ENCODE measurements at regions not wholly inside any gene's neighbourhood (a gene's known extent, or its start where the extent isn't known, plus 50 kb on each side); places are given as distances from the start of the nearest gene placed in this dataset.

DNA sequence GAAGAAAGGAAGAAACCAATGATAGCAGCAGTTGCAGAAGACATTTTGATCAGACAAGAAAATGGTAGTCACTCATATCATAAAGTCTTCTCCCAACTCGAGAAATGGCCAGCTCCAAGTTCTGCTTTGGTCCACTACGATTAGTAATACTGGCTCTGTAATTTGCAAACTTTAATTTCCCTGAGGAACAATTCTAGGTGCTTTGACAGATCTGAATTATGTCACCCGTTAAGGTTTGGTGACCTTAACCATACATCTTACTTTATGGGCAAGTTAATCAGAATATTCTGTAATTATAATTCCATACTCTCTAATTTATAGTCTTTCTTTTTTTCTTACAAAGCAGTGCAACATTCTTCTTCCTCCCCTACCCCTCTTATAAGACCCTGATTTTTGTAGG lies 84.5 kb downstream of the RND3 start:
- CTCF ChIA-PET, result no interaction called here
- no peaks in the 10 kb centered on the region for H3K9me3 ChIP-seq (ENCODE audit: control extremely low read depth in 1 of 5, control insufficient read depth in 4 of 5, insufficient read depth in 2 of 5, low read depth in 1 of 5, low read length in 4 of 5)
- WGBS (ENCODE audit: insufficient coverage), result 63% methylated on average over 2 of the region's 3 CpGs
- no peaks in the 10 kb centered on the region for H3K4me1 ChIP-seq (ENCODE audit: control extremely low read depth in 1 of 4, control insufficient read depth in 4 of 4, insufficient read depth in 4 of 4, low read length in 3 of 4)
- no peaks in the 10 kb centered on the region for H3K27me3 ChIP-seq (replicated peaks in 2 of 5; ENCODE audit: control insufficient read depth in 4 of 5, insufficient read depth in 5 of 5, low read length in 4 of 5)
- no peak overlapping the region for H3K4me3 ChIP-seq (ENCODE audit: control insufficient read depth in 1 of 7, extremely low read depth in 1 of 7, insufficient read depth in 4 of 7, low read depth in 2 of 7, low read length in 6 of 7)
- POLR2A ChIA-PET, result no interaction called here
- no peak for DNase-seq
- no peak overlapping the region for H3K27ac ChIP-seq (ENCODE audit: insufficient read depth in 1 of 2, low read depth in 1 of 2, low read length in 2 of 2, poor library complexity in 1 of 2, severe bottlenecking in 2 of 2)
- H3K36me3 ChIP-seq (ENCODE audit: control insufficient read depth in 4 of 4, insufficient read depth in 4 of 4, low read length in 3 of 4), result no peaks in the 10 kb centered on the region

DNA sequence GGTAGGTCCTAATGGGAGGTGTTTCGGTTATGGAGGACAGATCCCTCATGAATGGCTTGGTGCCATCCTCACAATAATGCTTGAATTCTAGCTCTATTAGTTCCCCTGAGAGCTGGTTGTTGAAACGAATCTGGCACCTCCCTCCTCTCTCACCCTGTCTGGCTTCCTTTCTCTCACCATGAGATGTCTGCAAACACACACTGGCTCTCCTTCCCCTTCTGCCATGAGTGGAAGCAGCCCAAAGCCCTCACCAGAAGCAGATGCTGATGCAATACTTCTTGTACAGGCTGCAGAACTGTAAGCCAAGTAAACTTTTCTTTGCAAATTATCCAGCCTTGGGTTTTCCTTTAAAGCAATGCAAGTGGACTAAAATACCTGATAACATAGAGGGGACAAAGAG lies 86.6 kb downstream of the RND3 start:
- H3K27ac ChIP-seq (ENCODE audit: insufficient read depth in 1 of 2, low read depth in 1 of 2, low read length in 2 of 2, poor library complexity in 1 of 2, severe bottlenecking in 2 of 2), result no peak overlapping the region
- no peak for DNase-seq
- ChIA-PET CTCF (no interaction called here), POLR2A (no interaction called here)
- H3K27me3 ChIP-seq (replicated peaks in 2 of 5; ENCODE audit: control insufficient read depth in 4 of 5, insufficient read depth in 5 of 5, low read length in 4 of 5), result no peaks in the 10 kb centered on the region
- no peaks in the 10 kb centered on the region for H3K36me3 ChIP-seq (ENCODE audit: control insufficient read depth in 4 of 4, insufficient read depth in 4 of 4, low read length in 3 of 4)
- 69% methylated on average over 2 of the region's 2 CpGs for WGBS (ENCODE audit: insufficient coverage)
- H3K4me3 ChIP-seq (ENCODE audit: control insufficient read depth in 1 of 7, extremely low read depth in 1 of 7, insufficient read depth in 4 of 7, low read depth in 2 of 7, low read length in 6 of 7), result no peak overlapping the region
- H3K4me1 ChIP-seq (ENCODE audit: control extremely low read depth in 1 of 4, control insufficient read depth in 4 of 4, insufficient read depth in 4 of 4, low read length in 3 of 4), result no peaks in the 10 kb centered on the region
- H3K9me3 ChIP-seq (ENCODE audit: control extremely low read depth in 1 of 5, control insufficient read depth in 4 of 5, insufficient read depth in 2 of 5, low read depth in 1 of 5, low read length in 4 of 5), result no peaks in the 10 kb centered on the region

DNA sequence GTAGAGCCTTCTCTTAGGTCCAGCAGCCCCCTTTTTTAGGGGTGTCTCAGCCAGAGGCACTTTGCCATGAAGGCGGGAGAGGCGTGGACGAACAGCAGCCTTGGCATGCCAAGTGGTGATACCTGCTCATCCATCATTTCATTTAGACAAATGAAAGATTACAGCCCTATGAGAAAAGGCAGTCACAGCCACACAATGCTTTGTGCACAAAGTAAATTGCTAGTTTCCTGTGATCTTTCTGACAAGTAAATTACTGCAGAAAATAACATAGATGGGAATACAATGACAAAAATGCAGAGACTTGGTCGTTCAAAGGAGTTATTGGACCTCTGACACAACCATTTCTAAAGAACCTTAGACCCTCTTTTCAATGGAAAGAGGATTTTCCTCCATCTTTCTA lies 94.9 kb downstream of the RND3 start:
- H3K4me1 ChIP-seq (ENCODE audit: control extremely low read depth in 1 of 4, control insufficient read depth in 4 of 4, insufficient read depth in 4 of 4, low read length in 3 of 4), result no peaks in the 10 kb centered on the region
- DNase-seq, result no peak
- H3K27ac ChIP-seq (ENCODE audit: insufficient read depth in 1 of 2, low read depth in 1 of 2, low read length in 2 of 2, poor library complexity in 1 of 2, severe bottlenecking in 2 of 2), result no peak overlapping the region
- H3K27me3 ChIP-seq (replicated peaks in 2 of 5; ENCODE audit: control insufficient read depth in 4 of 5, insufficient read depth in 5 of 5, low read length in 4 of 5), result no peaks in the 10 kb centered on the region
- H3K36me3 ChIP-seq (ENCODE audit: control insufficient read depth in 4 of 4, insufficient read depth in 4 of 4, low read length in 3 of 4), result no peaks in the 10 kb centered on the region
- 100% methylated on average over 3 of the region's 4 CpGs for WGBS (ENCODE audit: insufficient coverage)
- no peak overlapping the region for H3K4me3 ChIP-seq (ENCODE audit: control insufficient read depth in 1 of 7, extremely low read depth in 1 of 7, insufficient read depth in 4 of 7, low read depth in 2 of 7, low read length in 6 of 7)
- peaks cover 0 to 2% (median 0%) of the 10 kb centered on the region in 5 experiments for H3K9me3 ChIP-seq (ENCODE audit: control extremely low read depth in 1 of 5, control insufficient read depth in 4 of 5, insufficient read depth in 2 of 5, low read depth in 1 of 5, low read length in 4 of 5)
- ChIA-PET CTCF (no interaction called here), POLR2A (no interaction called here)

DNA sequence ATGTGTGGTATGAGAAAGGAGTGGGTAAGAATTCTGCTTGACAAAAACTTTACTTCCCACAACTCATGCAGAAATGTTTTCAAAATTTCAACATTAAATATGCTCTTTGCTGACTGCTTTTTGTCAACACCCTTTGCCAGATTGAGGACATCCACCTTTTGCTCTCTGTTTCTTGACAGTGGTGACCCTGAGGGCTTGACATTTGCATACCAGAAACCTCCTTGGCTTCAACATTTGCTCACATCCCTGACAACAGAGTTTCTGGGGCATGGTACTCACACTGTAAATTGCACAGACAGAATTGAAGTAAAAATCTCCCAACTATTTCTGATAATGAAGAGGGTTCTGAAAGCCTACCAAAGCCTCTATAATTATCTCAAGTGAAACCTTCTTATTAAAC lies 95.7 kb downstream of the RND3 start:
- Histone ChIP-seq H3K4me1 (ENCODE audit: control extremely low read depth in 1 of 4, control insufficient read depth in 4 of 4, insufficient read depth in 4 of 4, low read length in 3 of 4) (no peaks in the 10 kb centered on the region), H3K36me3 (ENCODE audit: control insufficient read depth in 4 of 4, insufficient read depth in 4 of 4, low read length in 3 of 4) (no peaks in the 10 kb centered on the region), H3K4me3 (ENCODE audit: control insufficient read depth in 1 of 7, extremely low read depth in 1 of 7, insufficient read depth in 4 of 7, low read depth in 2 of 7, low read length in 6 of 7) (no peak overlapping the region), H3K27me3 (replicated peaks in 2 of 5; ENCODE audit: control insufficient read depth in 4 of 5, insufficient read depth in 5 of 5, low read length in 4 of 5) (no peaks in the 10 kb centered on the region), H3K27ac (ENCODE audit: insufficient read depth in 1 of 2, low read depth in 1 of 2, low read length in 2 of 2, poor library complexity in 1 of 2, severe bottlenecking in 2 of 2) (no peak overlapping the region), H3K9me3 (ENCODE audit: control extremely low read depth in 1 of 5, control insufficient read depth in 4 of 5, insufficient read depth in 2 of 5, low read depth in 1 of 5, low read length in 4 of 5) (peaks cover 0 to 5% (median 3%) of the 10 kb centered on the region in 5 experiments)
- POLR2A ChIA-PET, result no interaction called here
- CTCF ChIA-PET, result no interaction called here
- DNase-seq, result no peak

DNA sequence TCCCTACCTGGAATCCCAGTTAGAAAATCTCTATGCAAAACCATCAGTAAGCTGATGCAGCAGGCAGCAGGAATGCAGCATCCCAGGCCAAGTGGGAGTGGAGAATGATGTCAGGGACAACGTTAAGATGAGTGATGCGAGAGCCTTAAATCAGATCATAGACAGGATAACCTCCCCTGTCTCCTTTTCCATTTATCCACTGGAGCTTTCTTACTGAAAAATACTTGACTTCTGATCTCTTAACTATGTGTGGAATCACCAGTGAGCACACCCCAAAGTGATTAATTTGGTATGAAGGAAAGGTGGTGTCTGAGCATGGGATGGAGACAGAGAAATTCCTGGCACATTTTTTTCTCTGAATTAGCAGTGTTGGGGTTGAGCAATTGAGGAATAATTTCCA lies 98.0 kb downstream of the RND3 start:
- H3K4me3 ChIP-seq (ENCODE audit: control insufficient read depth in 1 of 7, extremely low read depth in 1 of 7, insufficient read depth in 4 of 7, low read depth in 2 of 7, low read length in 6 of 7), result no peak overlapping the region
- H3K9me3 ChIP-seq (ENCODE audit: control extremely low read depth in 1 of 5, control insufficient read depth in 4 of 5, insufficient read depth in 2 of 5, low read depth in 1 of 5, low read length in 4 of 5), result peaks cover 0 to 17% (median 3%) of the 10 kb centered on the region in 5 experiments
- ChIA-PET POLR2A (no interaction called here), CTCF (no interaction called here)
- H3K27ac ChIP-seq (ENCODE audit: insufficient read depth in 1 of 2, low read depth in 1 of 2, low read length in 2 of 2, poor library complexity in 1 of 2, severe bottlenecking in 2 of 2), result no peak overlapping the region
- no peak for DNase-seq
- no peaks in the 10 kb centered on the region for H3K27me3 ChIP-seq (replicated peaks in 2 of 5; ENCODE audit: control insufficient read depth in 4 of 5, insufficient read depth in 5 of 5, low read length in 4 of 5)
- no peaks in the 10 kb centered on the region for H3K36me3 ChIP-seq (ENCODE audit: control insufficient read depth in 4 of 4, insufficient read depth in 4 of 4, low read length in 3 of 4)
- no peaks in the 10 kb centered on the region for H3K4me1 ChIP-seq (ENCODE audit: control extremely low read depth in 1 of 4, control insufficient read depth in 4 of 4, insufficient read depth in 4 of 4, low read length in 3 of 4)
- 100% methylated on average over 2 of the region's 2 CpGs for WGBS (ENCODE audit: insufficient coverage)

DNA sequence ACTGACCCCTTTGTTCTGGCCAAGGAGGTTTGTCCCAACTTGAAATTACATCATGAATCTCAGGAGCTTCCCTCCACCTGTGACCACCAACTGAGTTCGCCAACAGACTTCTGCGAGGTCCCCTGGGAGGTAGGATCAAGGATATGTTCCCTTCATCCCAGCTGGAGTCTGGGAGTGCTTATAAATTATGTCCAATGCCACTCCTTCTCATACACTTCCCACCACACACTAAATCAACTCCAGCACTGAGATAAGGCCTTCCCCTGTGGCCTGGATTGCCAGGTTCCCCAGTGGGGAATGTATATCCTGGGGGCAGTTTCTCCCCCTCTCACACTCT lies 99.2 kb downstream of the RND3 start:
- ChIA-PET POLR2A (no interaction called here), CTCF (no interaction called here)
- no peaks in the 10 kb centered on the region for H3K4me1 ChIP-seq (ENCODE audit: control extremely low read depth in 1 of 4, control insufficient read depth in 4 of 4, insufficient read depth in 4 of 4, low read length in 3 of 4)
- H3K9me3 ChIP-seq (ENCODE audit: control extremely low read depth in 1 of 5, control insufficient read depth in 4 of 5, insufficient read depth in 2 of 5, low read depth in 1 of 5, low read length in 4 of 5), result peaks cover 0 to 17% (median 3%) of the 10 kb centered on the region in 5 experiments
- no peaks in the 10 kb centered on the region for H3K27me3 ChIP-seq (replicated peaks in 2 of 5; ENCODE audit: control insufficient read depth in 4 of 5, insufficient read depth in 5 of 5, low read length in 4 of 5)
- no CpG with 5 or more reads among the region's 2 CpGs for WGBS (ENCODE audit: insufficient coverage)
- DNase-seq, result no peak
- no peaks in the 10 kb centered on the region for H3K36me3 ChIP-seq (ENCODE audit: control insufficient read depth in 4 of 4, insufficient read depth in 4 of 4, low read length in 3 of 4)
- no peak overlapping the region for H3K4me3 ChIP-seq (ENCODE audit: control insufficient read depth in 1 of 7, extremely low read depth in 1 of 7, insufficient read depth in 4 of 7, low read depth in 2 of 7, low read length in 6 of 7)
- no peak overlapping the region for H3K27ac ChIP-seq (ENCODE audit: insufficient read depth in 1 of 2, low read depth in 1 of 2, low read length in 2 of 2, poor library complexity in 1 of 2, severe bottlenecking in 2 of 2)

DNA sequence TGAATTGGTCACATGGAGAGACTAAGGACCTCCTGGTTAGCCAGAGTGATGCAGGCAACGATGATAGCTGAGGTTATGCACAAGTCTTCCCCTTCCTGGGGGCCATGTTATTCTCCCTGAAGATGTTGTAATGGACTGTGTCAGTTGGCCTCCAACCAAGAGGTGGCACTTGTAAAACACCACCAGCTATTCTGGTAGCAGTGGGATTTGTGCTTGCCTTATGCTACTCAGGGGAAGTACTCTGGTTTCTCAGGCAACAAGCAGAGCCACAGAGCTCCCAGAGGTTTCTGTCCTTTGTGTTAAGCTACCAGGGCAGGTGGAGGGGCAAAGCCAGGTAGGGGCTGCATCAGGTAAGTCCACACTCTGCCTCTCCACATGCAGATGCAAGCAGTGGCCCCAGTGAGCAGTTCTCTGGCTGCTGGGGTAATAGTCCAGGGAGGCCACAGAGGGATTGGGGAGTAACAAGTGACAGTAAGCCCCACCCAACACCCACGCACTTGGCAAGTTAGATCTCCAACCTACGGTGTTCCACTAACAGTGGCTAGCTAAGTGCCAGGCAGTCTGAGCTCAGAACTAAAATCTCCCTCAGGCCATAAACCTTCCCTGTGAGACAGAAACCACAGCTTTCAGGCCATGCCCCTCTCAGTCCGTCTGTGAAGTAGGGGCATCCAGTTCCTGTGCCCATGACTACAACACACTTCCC lies 99.7 kb downstream of the RND3 start:
- POLR2A ChIA-PET, result no interaction called here
- H3K9me3 ChIP-seq (ENCODE audit: control extremely low read depth in 1 of 5, control insufficient read depth in 4 of 5, insufficient read depth in 2 of 5, low read depth in 1 of 5, low read length in 4 of 5), result peaks cover 0 to 17% (median 3%) of the 10 kb centered on the region in 5 experiments
- 72% methylated on average over 3 of the region's 4 CpGs for WGBS (ENCODE audit: insufficient coverage)
- CTCF ChIA-PET, result no interaction called here
- no peaks in the 10 kb centered on the region for H3K36me3 ChIP-seq (ENCODE audit: control insufficient read depth in 4 of 4, insufficient read depth in 4 of 4, low read length in 3 of 4)
- H3K4me1 ChIP-seq (ENCODE audit: control extremely low read depth in 1 of 4, control insufficient read depth in 4 of 4, insufficient read depth in 4 of 4, low read length in 3 of 4), result no peaks in the 10 kb centered on the region
- H3K27ac ChIP-seq (ENCODE audit: insufficient read depth in 1 of 2, low read depth in 1 of 2, low read length in 2 of 2, poor library complexity in 1 of 2, severe bottlenecking in 2 of 2), result no peak overlapping the region
- no peak overlapping the region for H3K4me3 ChIP-seq (ENCODE audit: control insufficient read depth in 1 of 7, extremely low read depth in 1 of 7, insufficient read depth in 4 of 7, low read depth in 2 of 7, low read length in 6 of 7)
- no peaks in the 10 kb centered on the region for H3K27me3 ChIP-seq (replicated peaks in 2 of 5; ENCODE audit: control insufficient read depth in 4 of 5, insufficient read depth in 5 of 5, low read length in 4 of 5)
- DNase-seq, result no peak

All from common myeloid progenitor, CD34-positive (primary cell).